HuH-7 (cell line): ENCODE measurements at regions not wholly inside any gene's neighbourhood (a gene's known extent, or its start where the extent isn't known, plus 50 kb on each side); places are given as distances from the start of the nearest gene placed in this dataset.
"Not testable (repeated sequence)": the region's sequence is repeated elsewhere in the genome, so short reads cannot be mapped to it uniquely, and the experiment has no call there.

Experiments used
- DNase-seq: peaks from one replicate; pipeline ENCODE4 v3.0.0; 2011; ENCODE audit warnings: low spot score

DNA sequence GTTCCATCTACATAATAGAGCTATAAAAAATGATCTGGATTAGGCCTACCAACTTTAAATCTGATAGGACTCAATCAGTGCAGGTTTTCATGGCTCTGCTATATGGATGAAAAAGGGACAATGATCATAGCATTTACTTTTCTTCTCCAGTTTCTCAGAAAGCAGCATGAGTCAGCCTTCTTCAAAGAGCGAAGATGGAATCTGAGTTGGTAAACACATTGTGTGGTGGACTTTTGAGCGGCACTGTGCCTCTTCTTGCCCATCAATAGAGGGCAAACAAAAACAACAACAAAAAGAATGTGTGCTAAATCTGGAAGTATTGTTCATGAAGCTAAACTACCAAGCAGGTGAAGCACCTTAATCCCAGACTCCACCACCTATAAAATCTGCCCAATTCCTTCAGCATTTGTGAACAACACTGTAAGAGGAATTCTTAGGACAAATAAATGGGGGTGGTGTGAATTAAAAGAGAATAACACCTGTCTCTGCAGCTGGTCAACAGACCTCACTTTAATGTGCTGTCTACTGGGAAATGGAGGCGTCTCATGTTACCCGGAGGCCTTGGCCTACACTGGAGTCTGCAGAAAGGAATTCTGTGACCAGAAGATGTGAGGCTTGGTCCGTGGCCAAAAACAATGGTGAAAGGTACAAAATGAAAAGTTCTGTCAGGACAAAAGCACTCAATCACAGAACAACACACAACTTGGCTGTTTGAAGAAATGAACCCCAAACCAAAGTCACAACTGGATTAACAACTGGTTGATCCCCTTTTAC lies 609.0 kb downstream of the IRS1 start:
- DNase-seq = no peak

DNA sequence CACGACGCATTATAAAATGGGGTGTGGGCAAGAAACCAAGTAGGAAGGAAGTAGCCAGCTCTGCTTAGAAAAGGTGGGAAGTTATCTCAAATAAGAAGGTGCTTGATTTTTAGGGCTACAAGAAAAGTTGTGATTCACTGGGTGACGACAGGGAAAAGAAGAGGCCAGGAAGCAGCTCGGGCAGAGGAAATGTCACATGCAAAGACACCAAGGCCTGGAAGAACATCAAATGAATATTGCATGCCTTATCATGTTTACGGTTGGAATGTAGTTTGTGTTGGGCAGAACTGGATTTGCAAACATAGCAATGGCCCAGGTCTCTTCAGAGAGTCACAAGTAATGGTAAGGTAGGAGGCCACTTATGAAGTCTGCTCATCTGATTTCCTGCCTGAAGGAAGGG lies 610.6 kb downstream of the IRS1 start:
- DNase-seq = no peak

DNA sequence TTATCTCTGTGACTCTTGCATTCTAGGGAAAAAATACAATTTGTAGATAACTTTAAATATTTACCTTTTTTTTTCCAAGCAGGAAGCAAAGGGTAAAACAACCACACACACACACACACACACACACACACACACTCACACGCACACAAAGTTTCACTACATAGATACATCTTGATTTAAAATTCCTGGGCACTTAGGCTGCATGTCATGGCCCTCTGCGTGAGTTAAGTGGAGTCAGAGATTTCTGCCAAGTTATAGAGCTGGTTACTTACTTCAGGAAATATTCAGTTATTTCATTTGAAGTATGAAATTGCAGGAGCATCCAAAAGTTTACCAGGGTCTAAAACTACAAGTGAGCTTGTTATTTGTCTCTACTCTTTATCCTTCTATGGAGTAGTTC lies 612.0 kb downstream of the IRS1 start:
- DNase-seq = no peak

DNA sequence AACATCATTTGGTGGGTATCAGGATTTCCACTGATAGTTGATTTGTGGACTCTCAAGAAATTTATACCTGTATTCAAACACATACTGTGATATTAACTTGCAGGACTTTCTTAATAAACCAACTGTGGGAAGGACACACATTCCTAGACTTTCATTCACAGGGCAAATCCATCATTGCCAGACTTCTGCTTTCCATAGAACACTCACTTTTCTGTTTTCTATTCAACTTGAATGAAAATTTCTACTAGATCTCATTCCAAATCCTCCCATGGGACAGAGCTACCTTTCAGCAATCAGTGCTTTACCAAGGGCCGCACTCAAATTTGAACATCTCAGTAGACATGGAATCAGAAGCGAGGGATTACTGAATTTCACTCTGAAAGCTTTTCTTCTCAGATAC lies 612.5 kb downstream of the IRS1 start:
- no peak for DNase-seq

DNA sequence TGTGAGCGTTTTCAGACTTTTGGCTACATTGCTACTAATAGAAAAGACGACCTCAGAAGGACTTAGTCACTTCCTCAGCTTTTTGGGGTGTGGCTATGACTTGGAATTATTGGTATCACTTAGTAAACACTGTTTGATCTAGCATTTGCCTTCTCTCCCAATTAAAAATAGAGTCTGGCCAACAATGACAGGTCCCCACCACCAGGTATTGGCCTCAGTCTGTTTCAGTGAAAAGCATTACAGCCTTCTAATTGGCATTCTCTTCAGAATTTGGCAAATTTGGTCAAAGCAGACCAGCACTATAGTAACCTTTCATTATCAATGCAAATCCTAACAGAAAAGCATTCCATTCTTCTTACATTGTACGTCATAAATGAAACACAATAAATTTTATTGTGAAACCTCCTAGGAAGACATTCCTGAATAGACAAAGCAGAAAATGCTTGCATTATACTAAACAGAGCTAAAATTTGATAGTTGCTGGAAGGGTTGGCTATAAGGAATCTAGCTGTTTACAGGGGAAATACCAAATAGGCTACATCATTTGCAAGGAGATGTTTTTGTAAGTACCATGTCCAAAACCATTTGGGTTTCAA lies 613.9 kb downstream of the IRS1 start:
- no peak for DNase-seq

DNA sequence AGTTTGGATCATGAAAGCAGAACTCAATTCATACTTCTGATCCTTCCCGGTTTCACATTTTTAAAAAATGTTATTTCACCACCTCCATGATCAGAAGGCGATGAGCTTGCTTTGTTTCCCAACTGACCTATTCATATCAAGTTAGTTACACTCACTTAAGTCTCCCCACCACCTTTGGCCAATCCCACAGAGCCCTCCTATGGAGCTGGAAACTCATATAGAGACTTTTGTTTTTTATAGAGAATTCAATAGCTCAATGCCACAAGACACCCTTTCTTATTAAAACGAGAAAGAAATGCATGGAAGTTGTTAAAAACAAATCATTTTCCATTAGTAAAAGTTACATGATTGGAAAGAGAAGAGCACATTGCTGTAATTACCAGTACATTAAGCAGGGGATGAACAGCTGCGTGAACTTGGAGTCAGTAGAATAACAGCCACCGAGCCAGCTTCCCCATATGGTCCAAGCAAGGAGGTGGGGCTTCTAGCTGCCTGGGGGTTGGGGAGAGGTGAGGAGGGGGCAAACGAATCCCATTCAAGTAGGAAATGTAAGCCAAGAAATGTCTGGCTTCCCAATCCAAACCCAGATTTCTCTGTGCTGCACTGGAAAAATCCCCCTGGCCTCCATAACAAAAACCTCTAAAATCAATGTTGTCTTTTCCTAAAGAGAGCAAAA lies 614.5 kb downstream of the IRS1 start:
- no peak for DNase-seq

DNA sequence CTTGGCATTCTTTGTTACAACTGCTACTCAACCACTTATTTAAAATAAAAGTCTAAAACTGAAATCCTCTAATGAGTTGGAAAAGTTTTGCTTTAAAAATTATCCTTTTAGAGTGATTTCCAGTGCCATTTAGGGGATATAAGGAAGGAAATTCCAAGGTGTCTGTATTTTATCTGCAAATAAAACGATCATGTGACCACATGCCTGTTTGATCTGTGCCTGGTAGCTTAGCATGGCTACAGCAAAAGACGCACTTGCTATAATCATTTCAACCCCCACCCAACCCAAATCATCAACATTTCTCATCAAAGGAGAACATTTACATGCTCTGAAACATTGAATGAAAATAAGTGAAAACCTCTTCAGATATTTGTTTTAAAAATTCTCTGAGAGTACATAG lies 615.1 kb downstream of the IRS1 start:
- DNase-seq = no peak

DNA sequence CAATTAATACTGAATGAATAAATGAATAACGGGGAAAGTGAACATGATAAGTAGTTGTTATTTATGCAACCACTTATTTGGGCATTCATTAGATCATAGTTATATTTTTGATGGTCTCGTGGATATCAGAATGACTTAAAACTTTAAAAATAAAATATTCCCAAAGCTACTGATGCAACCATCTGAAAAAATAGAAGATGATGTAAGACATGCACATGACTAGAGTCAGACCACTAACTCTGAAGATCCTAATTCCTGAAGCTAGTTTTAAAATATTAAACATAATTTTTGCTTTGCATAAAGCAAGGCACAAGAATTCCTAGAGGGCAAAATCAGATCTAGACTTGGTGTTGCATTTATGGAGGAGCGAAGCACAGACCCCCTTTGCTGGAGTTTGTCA lies 616.1 kb downstream of the IRS1 start:
- no peak for DNase-seq

DNA sequence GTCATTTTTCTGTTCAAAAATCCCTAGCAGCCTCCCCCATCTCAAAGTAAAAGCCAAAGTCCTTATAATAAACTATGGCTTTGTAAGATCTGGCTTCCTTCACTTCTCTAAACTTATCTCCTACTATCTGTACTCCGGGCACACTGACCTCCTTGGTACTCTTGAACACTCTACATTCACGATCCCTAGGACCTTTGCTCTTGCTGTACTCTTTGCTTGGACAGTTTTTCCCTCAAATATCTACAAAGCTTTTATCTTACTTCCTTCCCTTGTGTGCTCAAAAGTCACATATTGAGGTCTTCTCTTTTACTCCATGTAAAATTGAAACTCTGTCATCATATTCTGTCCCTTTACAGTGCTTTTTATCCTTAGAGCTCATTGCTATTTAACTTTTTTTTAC lies 616.6 kb downstream of the IRS1 start:
- no peak for DNase-seq

DNA sequence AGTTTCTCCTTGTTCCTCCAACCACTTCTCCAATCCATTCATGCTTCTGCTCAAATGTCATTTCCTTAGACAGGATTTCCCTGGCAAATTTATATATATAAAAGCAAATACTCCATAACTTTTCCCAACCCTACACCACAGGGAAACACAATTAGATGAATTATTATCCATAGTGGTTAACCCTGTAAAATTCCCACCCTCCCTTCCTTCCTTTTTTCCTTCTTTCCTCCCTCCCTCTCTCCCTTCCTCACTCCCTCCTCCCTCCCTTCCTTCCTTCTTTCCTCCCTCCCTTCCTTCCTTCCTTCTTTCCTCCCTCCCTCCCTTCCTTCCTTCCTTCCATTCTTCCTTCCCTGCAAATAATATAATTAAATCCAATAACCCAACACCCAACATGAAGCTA lies 617.7 kb downstream of the IRS1 start:
- DNase-seq = no peak

DNA sequence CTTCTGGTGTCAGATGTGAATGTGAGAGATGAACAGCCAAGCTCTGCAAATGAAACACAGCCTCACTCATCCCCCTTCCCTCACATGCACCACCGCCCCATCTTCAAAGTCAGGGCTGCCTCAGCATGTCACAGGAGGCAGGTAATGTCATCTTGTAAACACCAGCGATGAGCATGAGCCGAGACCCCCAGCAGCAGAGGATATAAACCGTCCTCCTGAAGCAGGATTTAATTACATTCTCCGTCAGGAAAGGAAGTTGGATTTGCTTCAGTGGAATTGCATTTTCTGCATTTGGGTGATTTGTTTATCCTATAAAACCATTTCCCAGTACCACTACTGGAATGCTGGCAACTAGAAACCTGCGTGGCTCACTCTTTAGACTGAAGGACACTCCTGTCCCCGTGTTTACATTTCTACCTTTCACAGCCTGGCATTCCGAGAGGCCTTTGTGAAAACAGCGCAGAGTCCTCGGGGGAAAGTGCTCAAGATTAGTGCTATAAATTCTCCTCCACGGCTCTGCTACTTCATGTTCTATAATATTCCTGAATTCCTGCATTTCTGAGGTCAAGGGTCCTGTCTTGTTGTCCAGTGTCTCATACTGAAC lies 619.2 kb downstream of the IRS1 start:
- no peak for DNase-seq

DNA sequence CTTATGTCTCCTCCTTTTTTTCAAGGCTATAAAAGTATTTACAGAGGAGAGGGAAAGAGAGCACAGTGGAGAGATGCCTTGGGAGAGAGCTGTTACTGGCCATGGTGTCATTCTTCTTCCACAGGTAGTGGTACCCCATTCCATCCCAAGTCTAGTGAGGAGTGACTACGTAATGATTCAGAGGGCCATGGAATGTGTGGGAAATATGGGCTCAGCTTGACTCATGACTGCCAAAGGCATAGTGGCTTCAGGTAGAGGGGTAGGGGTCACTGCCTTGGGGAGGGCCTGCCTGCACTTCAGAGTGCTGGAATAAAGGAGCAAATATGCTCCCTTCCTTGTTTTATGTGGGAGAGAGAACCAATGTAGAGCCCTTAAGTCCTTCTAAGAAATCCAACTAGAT lies 620.6 kb downstream of the IRS1 start:
- no peak for DNase-seq

DNA sequence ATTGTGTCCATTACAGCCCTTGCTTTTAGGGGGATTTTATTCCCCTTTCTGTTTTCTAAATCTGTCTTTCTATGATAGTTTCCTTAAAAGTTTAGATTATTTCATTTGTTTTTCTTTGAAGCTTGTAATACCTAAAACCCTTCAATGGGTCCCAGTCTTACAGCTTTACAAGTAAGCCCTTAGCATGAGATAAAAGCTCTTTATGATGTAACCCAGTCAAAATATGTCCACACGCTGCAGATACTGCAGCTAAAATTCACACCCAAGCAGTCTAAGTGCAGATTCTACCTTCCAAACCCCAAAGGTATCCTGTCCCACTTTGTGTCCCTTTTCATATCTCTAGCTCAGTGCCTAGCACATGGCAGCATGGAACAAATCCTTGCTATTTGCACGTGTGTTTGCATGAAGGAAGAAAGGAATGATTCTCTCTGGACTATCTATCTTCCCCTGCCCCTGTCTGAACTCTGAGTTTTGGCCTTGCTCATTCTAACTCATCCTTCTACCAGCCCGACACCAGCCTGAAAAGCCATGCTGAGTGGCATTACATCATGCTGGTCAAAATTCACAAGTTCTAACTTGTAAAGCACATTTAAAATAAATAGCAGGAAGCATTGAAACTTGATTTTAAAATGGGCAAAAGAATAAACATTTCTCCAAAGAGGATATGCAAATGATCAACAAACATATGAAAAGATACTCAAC lies 623.2 kb downstream of the IRS1 start:
- DNase-seq = no peak

DNA sequence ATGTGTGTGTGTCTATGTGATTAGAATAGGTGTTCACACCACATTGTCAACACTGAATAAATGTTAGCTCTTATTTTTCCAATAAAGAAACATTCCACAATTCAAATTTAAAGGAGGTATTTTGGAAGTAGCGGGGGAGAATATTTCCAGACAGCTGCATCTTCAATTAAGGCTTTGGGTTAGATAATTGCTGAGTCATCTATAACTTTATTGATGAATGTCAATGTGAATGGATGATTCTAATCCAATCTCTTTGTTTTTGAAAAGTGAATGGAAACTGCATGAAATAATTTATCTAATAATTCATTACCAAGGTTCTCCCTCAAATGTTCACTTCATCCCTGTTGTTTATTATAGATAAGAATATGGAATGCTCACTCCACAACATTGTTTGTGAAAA lies 625.2 kb downstream of the IRS1 start:
- DNase-seq = no peak

DNA sequence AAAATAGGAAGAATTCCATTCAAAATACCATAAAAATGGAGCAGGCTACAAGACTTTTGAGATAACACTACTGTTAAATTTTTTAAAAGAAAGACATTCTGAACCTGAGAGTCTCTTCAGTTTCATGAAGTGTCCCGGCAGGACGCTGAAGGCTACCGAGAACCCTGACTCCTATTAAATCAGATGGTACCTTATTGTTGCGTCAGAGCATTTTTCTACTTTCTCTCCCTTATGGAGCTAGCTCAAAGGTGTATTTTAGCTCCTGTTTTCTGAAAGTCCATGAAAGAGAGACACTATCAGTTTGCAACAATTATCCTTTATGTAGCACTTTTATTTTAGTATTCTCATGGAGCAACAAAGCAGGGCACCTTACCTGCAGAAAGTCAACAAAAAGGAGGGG lies 626.7 kb downstream of the IRS1 start:
- DNase-seq = no peak

DNA sequence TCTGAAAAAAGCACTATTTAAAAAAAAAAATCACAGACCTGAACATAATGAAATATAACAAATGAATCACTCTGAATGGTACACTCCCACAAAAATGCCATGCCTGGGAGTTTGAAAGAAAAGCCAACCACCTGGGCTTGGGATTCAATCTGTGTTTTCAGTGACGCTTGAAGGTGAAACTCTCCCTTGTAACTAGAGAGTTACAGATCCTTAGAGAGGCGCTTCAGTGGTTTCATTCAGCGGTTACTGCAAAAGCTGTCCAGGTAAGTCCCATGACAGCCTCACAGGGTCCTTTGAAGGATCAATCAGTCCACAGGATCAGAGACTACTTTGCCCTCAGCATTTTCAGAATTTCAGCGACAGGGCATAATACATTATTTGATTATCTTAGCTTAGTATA lies 627.3 kb downstream of the IRS1 start:
- DNase-seq = no peak

DNA sequence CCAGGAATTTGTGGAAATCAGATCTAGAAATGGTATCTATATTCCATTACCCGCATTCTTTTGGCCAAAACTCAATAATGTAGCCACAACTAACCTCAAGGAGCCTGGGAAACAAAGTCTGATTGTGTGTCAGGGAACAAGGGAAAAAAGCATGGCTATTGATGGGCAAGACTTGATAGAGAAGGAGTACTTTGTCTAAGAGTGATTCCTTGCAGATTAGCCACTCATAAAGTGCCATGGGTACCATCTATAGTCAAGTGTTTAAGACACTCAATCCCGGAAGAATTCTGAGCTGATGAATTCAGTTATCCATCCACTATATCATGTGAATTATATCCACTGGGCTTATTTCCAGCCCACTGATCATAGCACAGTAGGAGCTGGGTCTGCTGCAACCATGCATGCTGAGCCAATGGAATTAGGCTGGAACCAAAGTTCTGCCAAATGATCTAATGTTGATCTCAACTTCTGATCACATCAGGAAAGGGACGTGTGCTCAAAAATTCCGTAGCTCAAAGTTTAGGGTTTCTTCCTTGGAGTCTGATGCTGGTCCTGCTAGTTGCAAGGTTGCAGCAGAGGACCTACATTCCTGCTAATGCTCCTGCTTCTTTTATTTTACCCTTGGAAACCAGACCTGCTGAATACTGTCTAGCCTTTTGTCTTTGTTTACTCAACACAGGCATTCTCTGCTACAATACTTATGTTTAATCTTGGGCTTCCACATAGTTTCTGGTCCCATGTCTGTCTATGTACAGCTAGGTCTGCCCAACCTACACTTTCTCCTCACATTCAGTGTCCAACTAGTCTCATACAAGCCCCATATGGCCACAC lies 629.7 kb downstream of the IRS1 start:
- no peak for DNase-seq

DNA sequence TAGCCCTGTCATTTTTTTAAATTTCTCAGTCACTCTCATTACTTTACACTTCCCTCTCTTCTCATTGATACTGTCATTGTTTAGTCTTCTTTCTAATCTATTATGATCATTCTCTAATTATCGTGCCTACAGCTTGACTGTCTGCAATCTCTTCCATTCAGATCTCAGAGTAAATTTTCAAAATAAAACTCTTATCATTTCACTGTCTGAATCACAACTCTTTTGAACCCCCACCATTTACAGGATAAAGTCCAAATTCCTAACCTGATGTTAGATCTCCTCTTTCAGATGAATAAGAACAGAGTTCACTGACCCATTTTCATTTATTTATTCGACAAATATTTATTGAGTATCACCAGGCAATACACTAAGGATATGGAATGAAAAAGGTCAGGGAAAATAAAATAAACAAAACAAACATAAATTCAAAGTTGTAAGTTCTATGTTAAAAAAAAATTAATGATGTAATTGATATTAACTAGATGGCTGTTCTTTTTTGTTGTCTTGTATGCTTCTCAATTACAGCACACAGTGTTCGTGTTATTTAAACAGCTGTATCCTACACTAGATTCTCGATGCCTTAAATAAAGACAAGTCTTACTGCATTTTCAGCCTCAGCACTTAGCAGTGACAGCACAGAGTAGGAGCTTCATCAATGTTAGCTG lies 631.0 kb downstream of the IRS1 start:
- no peak for DNase-seq

DNA sequence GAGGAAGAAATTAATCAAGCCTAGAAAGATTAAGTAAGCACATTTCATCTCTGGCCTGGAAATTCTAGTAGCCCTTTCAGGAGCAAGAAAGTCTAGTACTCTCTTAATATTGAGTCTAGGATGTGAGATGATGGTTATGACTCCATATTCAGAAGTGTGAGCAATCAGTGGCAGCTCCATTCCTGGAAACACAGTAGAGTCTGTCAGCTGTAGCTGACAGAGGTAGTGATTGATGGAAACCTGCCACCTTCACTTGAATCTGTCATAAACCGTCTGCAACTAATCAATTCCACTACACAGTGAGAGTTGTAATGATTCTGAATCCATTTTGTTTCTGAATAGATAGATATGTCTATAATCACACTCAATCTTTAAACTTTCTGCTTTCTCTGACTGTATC lies 635.1 kb downstream of the IRS1 start:
- no peak for DNase-seq

DNA sequence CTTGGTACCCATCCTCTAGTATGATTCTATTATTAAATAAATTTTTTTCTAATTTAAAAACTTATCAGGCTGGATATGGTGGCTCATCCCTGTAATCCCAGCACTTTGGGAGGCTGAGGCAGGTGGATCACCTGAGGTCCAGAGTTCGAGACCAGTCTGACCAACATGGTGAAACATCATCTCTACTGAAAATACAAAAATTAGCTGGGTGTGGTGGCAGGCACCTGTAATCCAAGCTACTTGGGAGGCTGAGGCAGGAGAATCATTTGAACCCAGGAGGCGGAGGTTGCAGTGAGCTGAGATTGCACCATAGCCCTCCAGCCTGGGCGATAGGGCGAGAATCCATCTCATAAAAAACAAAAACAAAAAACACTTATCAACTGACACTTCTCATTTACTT lies 639.0 kb downstream of the IRS1 start:
- DNase-seq = not testable (repeated sequence)

DNA sequence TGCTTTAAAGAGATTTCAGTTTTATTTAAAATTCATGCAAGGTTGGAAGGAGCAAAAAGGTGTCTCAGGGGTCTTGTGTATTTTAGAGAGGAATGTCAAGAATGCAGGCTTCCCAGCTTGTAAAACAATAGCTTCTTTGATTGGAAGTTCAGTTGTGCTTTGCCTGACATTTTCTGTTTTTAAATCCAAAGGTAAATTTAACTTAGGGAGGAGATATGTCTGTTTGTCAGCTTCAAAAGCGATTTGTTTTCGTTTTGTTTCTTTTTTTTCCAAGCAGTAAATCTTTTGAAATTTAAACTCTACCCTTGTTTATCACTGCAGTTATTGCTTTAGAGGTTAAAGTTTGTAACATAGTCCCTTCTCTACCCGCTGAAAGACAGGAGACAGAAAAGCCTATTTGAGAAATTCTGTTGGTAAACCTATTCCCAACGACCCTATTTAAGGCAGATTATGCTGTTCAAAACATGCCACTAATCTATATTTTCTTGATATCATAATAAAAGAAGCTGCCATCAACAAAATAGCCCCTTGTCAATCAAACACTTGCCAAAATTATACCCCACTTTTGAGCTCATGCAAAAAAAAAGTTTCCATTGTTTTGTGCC lies 639.6 kb downstream of the IRS1 start:
- peak; percentile 44 for DNase-seq
